Testis (tissue), 2 donors: ENCODE measurements at regions not wholly inside any gene's neighbourhood (a gene's known extent, or its start where the extent isn't known, plus 50 kb on each side); places are given as distances from the start of the nearest gene placed in this dataset.

Source experiments
- DNase-seq: peaks from one replicate; pipeline ENCODE4 v3.0.0-alpha.2; 2019
- H3K27ac ChIP-seq, 2 donors: fragments of 200-600 bp; sonication (generic); one replicate each; pipeline ENCODE4 v1.5.1; 2019
- H3K27me3 ChIP-seq: fragments of 200-600 bp; sonication (generic); one replicate; pipeline ENCODE4 v1.5.1; 2019
- H3K36me3 ChIP-seq: fragments of 200-600 bp; sonication (generic); one replicate; pipeline ENCODE4 v1.5.1; 2017; ENCODE audit warnings: low read depth; ENCODE audit errors: missing control alignments
- H3K4me1 ChIP-seq: fragments of 200-600 bp; sonication (generic); one replicate; pipeline ENCODE4 v1.5.1; 2019
- H3K4me3 ChIP-seq, 2 donors: fragments of 200-600 bp; sonication (generic); one replicate each; pipeline ENCODE4 v1.5.1; 2017 to 2019
- H3K9me3 ChIP-seq: fragments of 200-600 bp; sonication (generic); one replicate; pipeline ENCODE4 v1.5.1; 2017
- POLR2A ChIP-seq: fragments of 450-650 bp; IDR thresholded peaks from one replicate; pipeline ENCODE4 v1.6.1; 2017; ENCODE audit warnings: antibody characterized with exemption, mild to moderate bottlenecking, moderate library complexity
- WGBS, 2 donors: methylation state at CpG; one replicate each; pipeline ENCODE4 v1.1.5; 2018; 5-methylcytosine and 5-hydroxymethylcytosine counted together
- intact Hi-C: fragments of 100-400 bp; cut with DNase I; formaldehyde crosslinking; loops from one replicate; pipeline ENCODE4 v1.15.1; 2023; ENCODE audit warnings: low total_unique reads
- TF ChIP-seq, protein P1 (sequence below), 3 experiments: fragments of 450-650 bp in 2 of 3; fragments of 200-600 bp in 1 of 3; sonication (generic) in 1 of 3; IDR thresholded peaks; one replicate each; pipeline ENCODE4 v1.5.1; 2016 to 2019; ENCODE audit warnings: antibody characterized with exemption in 3 of 3, mild to moderate bottlenecking in 2 of 3, moderate library complexity in 1 of 3

DNA sequence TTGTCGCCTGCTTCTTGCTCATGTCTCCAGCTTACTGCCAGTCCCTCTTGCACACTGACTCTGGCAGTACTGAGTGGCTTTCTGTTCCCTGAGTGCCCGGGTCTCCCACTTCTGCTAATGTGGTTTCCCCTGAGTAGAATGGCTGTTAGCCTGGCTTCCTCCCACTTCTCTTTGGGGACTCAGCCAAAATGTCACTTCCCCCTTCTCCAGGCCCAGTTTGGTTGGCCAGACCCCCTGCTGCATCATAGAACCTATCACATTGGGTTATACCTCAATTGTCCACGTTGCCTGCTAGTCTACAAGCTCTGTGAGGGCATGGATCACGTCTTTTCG is 304.4 kb downstream of the HS3ST3B1 start:
- WGBS, 2 donors: 76 to 84% methylated on average over 5 of the region's 5 CpGs

GRCh38 chr17:14604591-14605266 is 303.8 kb downstream of the HS3ST3B1 start:
- intact Hi-C loops: no loop called here
- no peak for TF ChIP-seq POLR2A
- TF ChIP-seq, protein P1, sequence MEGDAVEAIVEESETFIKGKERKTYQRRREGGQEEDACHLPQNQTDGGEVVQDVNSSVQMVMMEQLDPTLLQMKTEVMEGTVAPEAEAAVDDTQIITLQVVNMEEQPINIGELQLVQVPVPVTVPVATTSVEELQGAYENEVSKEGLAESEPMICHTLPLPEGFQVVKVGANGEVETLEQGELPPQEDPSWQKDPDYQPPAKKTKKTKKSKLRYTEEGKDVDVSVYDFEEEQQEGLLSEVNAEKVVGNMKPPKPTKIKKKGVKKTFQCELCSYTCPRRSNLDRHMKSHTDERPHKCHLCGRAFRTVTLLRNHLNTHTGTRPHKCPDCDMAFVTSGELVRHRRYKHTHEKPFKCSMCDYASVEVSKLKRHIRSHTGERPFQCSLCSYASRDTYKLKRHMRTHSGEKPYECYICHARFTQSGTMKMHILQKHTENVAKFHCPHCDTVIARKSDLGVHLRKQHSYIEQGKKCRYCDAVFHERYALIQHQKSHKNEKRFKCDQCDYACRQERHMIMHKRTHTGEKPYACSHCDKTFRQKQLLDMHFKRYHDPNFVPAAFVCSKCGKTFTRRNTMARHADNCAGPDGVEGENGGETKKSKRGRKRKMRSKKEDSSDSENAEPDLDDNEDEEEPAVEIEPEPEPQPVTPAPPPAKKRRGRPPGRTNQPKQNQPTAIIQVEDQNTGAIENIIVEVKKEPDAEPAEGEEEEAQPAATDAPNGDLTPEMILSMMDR (IDR thresholded peaks at IDR 0.05): no peak
- no peak for DNase-seq
- Histone ChIP-seq H3K9me3 (no peaks in the 10 kb centered on the region), H3K27ac (no peak overlapping the region), H3K4me3 (no peak overlapping the region), H3K36me3 (no peaks in the 10 kb centered on the region), H3K27me3 (no peaks in the 10 kb centered on the region), H3K4me1 (no peaks in the 10 kb centered on the region)
- 56 to 72% methylated on average over 9 of the region's 9 CpGs for WGBS, 2 donors

More for the DNA sequence above, 304.4 kb downstream of the HS3ST3B1 start:
- peak; percentile 16 for DNase-seq
- intact Hi-C loops: no loop called here
- Histone ChIP-seq H3K4me1 (no peaks in the 10 kb centered on the region), H3K36me3 (no peaks in the 10 kb centered on the region), H3K27ac (no peak overlapping the region), H3K27me3 (no peaks in the 10 kb centered on the region), H3K4me3 (no peak overlapping the region), H3K9me3 (no peaks in the 10 kb centered on the region)
- TF ChIP-seq, protein P1 (IDR thresholded peaks at IDR 0.05): no peak
- TF ChIP-seq POLR2A: no peak

DNA sequence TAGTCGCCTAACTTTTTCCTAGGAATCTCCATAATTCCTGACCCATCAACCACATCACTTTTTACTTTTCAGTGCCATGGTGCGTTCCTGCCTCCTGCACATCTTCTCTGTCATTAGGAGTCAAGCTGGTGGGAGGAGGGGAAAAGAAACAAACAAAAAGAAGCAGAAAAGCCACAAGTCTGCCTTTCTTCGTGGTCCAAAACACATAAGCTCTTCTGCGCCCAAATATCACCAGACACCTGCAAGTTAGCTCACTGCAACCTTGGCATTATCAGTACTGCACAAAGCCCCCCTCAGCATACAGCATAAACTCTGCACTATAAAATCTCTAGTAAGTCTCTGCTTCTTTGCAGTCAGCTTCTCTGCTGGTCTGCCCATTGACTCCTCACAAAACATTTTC is 295.3 kb downstream of the HS3ST3B1 start:
- no peaks in the 10 kb centered on the region for H3K4me1 ChIP-seq
- no peak for DNase-seq
- intact Hi-C loops: no loop called here
- no peak for TF ChIP-seq POLR2A
- TF ChIP-seq, protein P1 (IDR thresholded peaks at IDR 0.05): no peak
- no peak overlapping the region for H3K27ac ChIP-seq
- 64 to 84% methylated on average over 4 of the region's 4 CpGs for WGBS, 2 donors
- H3K36me3 ChIP-seq: no peaks in the 10 kb centered on the region
- H3K27me3 ChIP-seq: no peaks in the 10 kb centered on the region
- no peaks in the 10 kb centered on the region for H3K9me3 ChIP-seq
- no peak overlapping the region for H3K4me3 ChIP-seq

GRCh38 chr17:14595656-14596055 is 294.8 kb downstream of the HS3ST3B1 start:
- intact Hi-C loops: no loop called here

More at GRCh38 chr17:14595656-14596055, 294.8 kb downstream of the HS3ST3B1 start:
- H3K27ac ChIP-seq: no peak overlapping the region
- DNase-seq: no peak
- no peak overlapping the region for H3K4me3 ChIP-seq
- H3K27me3 ChIP-seq: no peaks in the 10 kb centered on the region
- H3K4me1 ChIP-seq: no peaks in the 10 kb centered on the region
- no peaks in the 10 kb centered on the region for H3K9me3 ChIP-seq
- H3K36me3 ChIP-seq: no peaks in the 10 kb centered on the region
- TF ChIP-seq, protein P1 (IDR thresholded peaks at IDR 0.05): no peak
- TF ChIP-seq POLR2A: no peak
- 81 to 97% methylated on average over 6 of the region's 6 CpGs for WGBS, 2 donors
